GM12878 (cell line): ENCODE measurements at regions not wholly inside any gene's neighbourhood (a gene's known extent, or its start where the extent isn't known, plus 50 kb on each side); places are given as distances from the start of the nearest gene placed in this dataset.

Source experiments
- ATAC-seq: fragments of 200-7000 bp; cut with Tn5 transposase; 3 replicates; pipeline ENCODE4 v1.9.1; 2020; ENCODE audit warnings: mild to moderate bottlenecking, moderate library complexity
- BruUV-seq: library from RNA; stranded (reverse); fragments of 400-500 nt; replicated peaks from 2 replicates; lab custom pipeline; 2021; lab: Mats Ljungman, UMichigan
- CTCF ChIA-PET: fragments of 300-600 bp; sonication (Branson Sonifier 250); formaldehyde crosslinking; extraction: SDS; loops from one replicate; lab custom pipeline; 2021; ENCODE audit warnings: inconsistent platforms; lab: Yijun Ruan, JAX
- POLR2A ChIA-PET: fragments of 350-600 bp; formaldehyde crosslinking; extraction: SDS; loops from one replicate; lab custom pipeline; 2021; ENCODE audit warnings: inconsistent platforms; lab: Charles Lee
- RAD21 ChIA-PET: fragments of 300-600 bp; sonication (Branson Sonifier 250); formaldehyde crosslinking; loops from one replicate; lab custom pipeline; 2023; ENCODE audit warnings: antibody characterized with exemption; ENCODE audit not compliant: unreplicated experiment; lab: Charles Lee
- SMC1A ChIA-PET: fragments of 300-600 bp; sonication (Branson Sonifier 250); formaldehyde crosslinking; loops from one replicate; lab custom pipeline; 2023; ENCODE audit not compliant: unreplicated experiment, uncharacterized antibody; lab: Charles Lee
- DNase-seq: peaks from one replicate; pipeline ENCODE4 v3.0.0-alpha.2; 2011; ENCODE audit warnings: low read depth, low spot score
- FAIRE-seq: peaks from 3 replicates; lab custom pipeline; 2011; peaks lifted over from hg19 to GRCh38; lab: Jason Lieb, UNC
- H2AFZ ChIP-seq: 2 replicates; pipeline ENCODE4 v1.6.0; 2011; ENCODE audit warnings: low read depth, low read length, control low read depth; ENCODE audit not compliant: control insufficient read depth
- H3K27ac ChIP-seq: 2 replicates; pipeline ENCODE4 v1.5.1; 2011; ENCODE audit warnings: control low read depth; ENCODE audit not compliant: control insufficient read depth, insufficient read depth
- H3K27me3 ChIP-seq, 2 experiments: replicated peaks in 1 of 2; 2 replicates each; pipeline versions ENCODE4 v1.6.0 to v1.6.1; 2011; ENCODE audit warnings: low read length in 1 of 2; ENCODE audit not compliant: control insufficient read depth in 2 of 2, insufficient read depth in 2 of 2
- H3K36me3 ChIP-seq, 2 experiments: 2 replicates each; pipeline ENCODE4 v1.5.1; 2011; ENCODE audit warnings: low read length in 1 of 2; ENCODE audit not compliant: control insufficient read depth in 2 of 2, insufficient read depth in 2 of 2
- H3K4me1 ChIP-seq: 2 replicates; pipeline ENCODE4 v1.6.1; 2011; ENCODE audit warnings: mild to moderate bottlenecking, low read length, moderate library complexity, mixed read lengths; ENCODE audit not compliant: control insufficient read depth, insufficient read depth
- H3K4me2 ChIP-seq: 2 replicates; pipeline ENCODE4 v1.6.0; 2011; ENCODE audit warnings: control low read depth; ENCODE audit not compliant: control insufficient read depth, insufficient read depth
- H3K4me3 ChIP-seq: fragments of 200-600 bp; sonication (generic); 2 replicates; pipeline ENCODE4 v1.5.1; 2016
- H3K79me2 ChIP-seq: 2 replicates; pipeline ENCODE4 v1.6.0; 2011; ENCODE audit warnings: low read length; ENCODE audit not compliant: control insufficient read depth, insufficient read depth
- H3K9ac ChIP-seq: 2 replicates; pipeline ENCODE4 v1.8.0; 2011; ENCODE audit warnings: low read length, control low read depth, mixed read lengths; ENCODE audit not compliant: control insufficient read depth, insufficient read depth
- H3K9me3 ChIP-seq: replicated peaks from 3 replicates; pipeline ENCODE4 v1.5.1; 2011; ENCODE audit warnings: mild to moderate bottlenecking, low read length; ENCODE audit not compliant: control insufficient read depth, insufficient read depth
- H4K20me1 ChIP-seq: 2 replicates; pipeline ENCODE4 v1.6.0; 2011; ENCODE audit not compliant: control insufficient read depth, insufficient read depth
- CBX5 ChIP-seq: sonication (generic); IDR thresholded peaks from 2 replicates; pipeline ENCODE4 v1.6.1; 2016; ENCODE audit warnings: low read depth, moderate library complexity, mild to moderate bottlenecking, inconsistent platforms
- NFIC ChIP-seq: IDR thresholded peaks from 2 replicates; pipeline ENCODE4 v1.6.1; 2012; ENCODE audit warnings: low read depth, mild to moderate bottlenecking, inconsistent platforms, low read length, moderate library complexity
- POLR2AphosphoS2 ChIP-seq: IDR thresholded peaks from 2 replicates; pipeline ENCODE4 v1.6.1; 2011; ENCODE audit warnings: low read depth, mild to moderate bottlenecking, low read length, improper control_type of control experiment, moderate library complexity
- SIX5 ChIP-seq: IDR thresholded peaks from 2 replicates; pipeline ENCODE4 v1.6.1; 2011; ENCODE audit warnings: mild to moderate bottlenecking, low read depth, low read length, moderate library complexity; ENCODE audit not compliant: severe bottlenecking
- WGBS: methylation state at CpG from one replicate; pipeline ENCODE4 v1.1.6; 2016; ENCODE audit warnings: low lambda C conversion rate; ENCODE audit not compliant: insufficient replicate concordance, insufficient coverage; ENCODE audit errors: missing lambda C conversion rate; 5-methylcytosine and 5-hydroxymethylcytosine counted together
- in situ Hi-C: fragments of 300-500 bp; cut with MboI; formaldehyde crosslinking; loops from 9 replicates; pipeline ENCODE4 v1.14.3; 2018; ENCODE audit warnings: mixed read lengths
- intact Hi-C: fragments of 100-400 bp; cut with micrococcal nuclease; formaldehyde crosslinking; loops from one replicate; pipeline ENCODE4 v1.14.2; 2022; ENCODE audit not compliant: unreplicated experiment
- TF ChIP-seq, protein P1 (sequence below): IDR thresholded peaks from 2 replicates; pipeline ENCODE4 v1.6.1; 2012; ENCODE audit warnings: mild to moderate bottlenecking, low read depth, low read length
- TF ChIP-seq, protein P2 (sequence below): fragments of 450-650 bp; formaldehyde crosslinking; IDR thresholded peaks from 2 replicates; pipeline ENCODE4 v1.4.0; 2022; ENCODE audit warnings: mild to moderate bottlenecking, moderate library complexity
- TF ChIP-seq, protein P3 (sequence below): fragments of 450-650 bp; IDR thresholded peaks from 2 replicates; pipeline ENCODE4 v1.6.1; 2016; ENCODE audit warnings: mild to moderate bottlenecking

DNA sequence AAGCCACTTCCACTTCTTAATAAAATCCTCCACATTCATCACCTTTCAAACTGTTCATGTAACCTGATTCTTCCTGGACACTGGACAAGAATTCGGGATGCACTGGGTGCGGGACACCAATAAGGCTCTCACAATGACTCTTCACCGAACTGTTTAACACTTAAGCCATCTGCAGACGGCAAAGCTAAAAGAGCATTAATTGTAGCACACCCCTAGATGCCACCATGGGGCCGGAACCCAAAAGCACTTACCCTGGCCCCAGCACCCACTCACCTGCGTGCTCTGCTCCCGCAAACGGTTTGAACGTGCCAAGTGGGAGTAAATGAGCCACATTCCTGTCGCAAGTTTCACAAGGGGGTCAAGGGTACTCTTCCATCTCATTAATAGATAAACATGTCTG, 254.3 kb upstream of the PRR20A start:
- Histone ChIP-seq H3K4me1 (no peaks in the 10 kb centered on the region), H3K4me2 (no peak overlapping the region), H3K4me3 (no peak overlapping the region), H4K20me1 (no peaks in the 10 kb centered on the region), H3K79me2 (no peaks in the 10 kb centered on the region), H3K27me3 (no peaks in the 10 kb centered on the region), H3K27ac (no peak overlapping the region), H3K9ac (no peak overlapping the region), H3K9me3 (no peaks in the 10 kb centered on the region), H3K36me3 (no peaks in the 10 kb centered on the region), H2AFZ (no peak overlapping the region)
- TF ChIP-seq NFIC, result no peak
- TF ChIP-seq CBX5, result no peak
- TF ChIP-seq SIX5, result no peak
- TF ChIP-seq, protein P1, sequence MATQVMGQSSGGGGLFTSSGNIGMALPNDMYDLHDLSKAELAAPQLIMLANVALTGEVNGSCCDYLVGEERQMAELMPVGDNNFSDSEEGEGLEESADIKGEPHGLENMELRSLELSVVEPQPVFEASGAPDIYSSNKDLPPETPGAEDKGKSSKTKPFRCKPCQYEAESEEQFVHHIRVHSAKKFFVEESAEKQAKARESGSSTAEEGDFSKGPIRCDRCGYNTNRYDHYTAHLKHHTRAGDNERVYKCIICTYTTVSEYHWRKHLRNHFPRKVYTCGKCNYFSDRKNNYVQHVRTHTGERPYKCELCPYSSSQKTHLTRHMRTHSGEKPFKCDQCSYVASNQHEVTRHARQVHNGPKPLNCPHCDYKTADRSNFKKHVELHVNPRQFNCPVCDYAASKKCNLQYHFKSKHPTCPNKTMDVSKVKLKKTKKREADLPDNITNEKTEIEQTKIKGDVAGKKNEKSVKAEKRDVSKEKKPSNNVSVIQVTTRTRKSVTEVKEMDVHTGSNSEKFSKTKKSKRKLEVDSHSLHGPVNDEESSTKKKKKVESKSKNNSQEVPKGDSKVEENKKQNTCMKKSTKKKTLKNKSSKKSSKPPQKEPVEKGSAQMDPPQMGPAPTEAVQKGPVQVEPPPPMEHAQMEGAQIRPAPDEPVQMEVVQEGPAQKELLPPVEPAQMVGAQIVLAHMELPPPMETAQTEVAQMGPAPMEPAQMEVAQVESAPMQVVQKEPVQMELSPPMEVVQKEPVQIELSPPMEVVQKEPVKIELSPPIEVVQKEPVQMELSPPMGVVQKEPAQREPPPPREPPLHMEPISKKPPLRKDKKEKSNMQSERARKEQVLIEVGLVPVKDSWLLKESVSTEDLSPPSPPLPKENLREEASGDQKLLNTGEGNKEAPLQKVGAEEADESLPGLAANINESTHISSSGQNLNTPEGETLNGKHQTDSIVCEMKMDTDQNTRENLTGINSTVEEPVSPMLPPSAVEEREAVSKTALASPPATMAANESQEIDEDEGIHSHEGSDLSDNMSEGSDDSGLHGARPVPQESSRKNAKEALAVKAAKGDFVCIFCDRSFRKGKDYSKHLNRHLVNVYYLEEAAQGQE, result no peak
- TF ChIP-seq POLR2AphosphoS2, result no peak
- TF ChIP-seq, protein P2, sequence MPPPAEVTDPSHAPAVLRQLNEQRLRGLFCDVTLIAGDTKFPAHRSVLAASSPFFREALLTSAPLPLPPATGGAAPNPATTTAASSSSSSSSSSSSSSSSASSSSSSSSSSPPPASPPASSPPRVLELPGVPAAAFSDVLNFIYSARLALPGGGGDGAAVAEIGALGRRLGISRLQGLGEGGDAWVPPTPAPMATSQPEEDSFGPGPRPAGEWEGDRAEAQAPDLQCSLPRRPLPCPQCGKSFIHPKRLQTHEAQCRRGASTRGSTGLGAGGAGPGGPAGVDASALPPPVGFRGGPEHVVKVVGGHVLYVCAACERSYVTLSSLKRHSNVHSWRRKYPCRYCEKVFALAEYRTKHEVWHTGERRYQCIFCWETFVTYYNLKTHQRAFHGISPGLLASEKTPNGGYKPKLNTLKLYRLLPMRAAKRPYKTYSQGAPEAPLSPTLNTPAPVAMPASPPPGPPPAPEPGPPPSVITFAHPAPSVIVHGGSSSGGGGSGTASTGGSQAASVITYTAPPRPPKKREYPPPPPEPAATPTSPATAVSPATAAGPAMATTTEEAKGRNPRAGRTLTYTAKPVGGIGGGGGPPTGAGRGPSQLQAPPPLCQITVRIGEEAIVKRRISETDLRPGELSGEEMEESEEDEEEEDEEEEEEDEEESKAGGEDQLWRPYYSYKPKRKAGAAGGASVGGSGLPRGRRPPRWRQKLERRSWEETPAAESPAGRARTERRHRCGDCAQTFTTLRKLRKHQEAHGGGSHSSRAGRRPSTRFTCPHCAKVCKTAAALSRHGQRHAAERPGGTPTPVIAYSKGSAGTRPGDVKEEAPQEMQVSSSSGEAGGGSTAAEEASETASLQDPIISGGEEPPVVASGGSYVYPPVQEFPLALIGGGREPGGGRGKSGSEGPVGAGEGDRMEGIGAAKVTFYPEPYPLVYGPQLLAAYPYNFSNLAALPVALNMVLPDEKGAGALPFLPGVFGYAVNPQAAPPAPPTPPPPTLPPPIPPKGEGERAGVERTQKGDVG (CRISPR knock-in tag), result no peak
- TF ChIP-seq, protein P3, sequence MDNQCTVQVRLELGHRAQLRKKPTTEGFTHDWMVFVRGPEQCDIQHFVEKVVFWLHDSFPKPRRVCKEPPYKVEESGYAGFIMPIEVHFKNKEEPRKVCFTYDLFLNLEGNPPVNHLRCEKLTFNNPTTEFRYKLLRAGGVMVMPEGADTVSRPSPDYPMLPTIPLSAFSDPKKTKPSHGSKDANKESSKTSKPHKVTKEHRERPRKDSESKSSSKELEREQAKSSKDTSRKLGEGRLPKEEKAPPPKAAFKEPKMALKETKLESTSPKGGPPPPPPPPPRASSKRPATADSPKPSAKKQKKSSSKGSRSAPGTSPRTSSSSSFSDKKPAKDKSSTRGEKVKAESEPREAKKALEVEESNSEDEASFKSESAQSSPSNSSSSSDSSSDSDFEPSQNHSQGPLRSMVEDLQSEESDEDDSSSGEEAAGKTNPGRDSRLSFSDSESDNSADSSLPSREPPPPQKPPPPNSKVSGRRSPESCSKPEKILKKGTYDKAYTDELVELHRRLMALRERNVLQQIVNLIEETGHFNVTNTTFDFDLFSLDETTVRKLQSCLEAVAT, result no peak
- in situ Hi-C loops (no loop called here), intact Hi-C loops (no loop called here)
- RAD21 ChIA-PET, result no interaction called here
- 75% methylated on average over 10 of the region's 10 CpGs for WGBS
- ATAC-seq (no peak), DNase-seq (no peak), FAIRE-seq (no peak)
- POLR2A ChIA-PET, result no interaction called here
- SMC1A ChIA-PET, result no interaction called here
- CTCF ChIA-PET, result no interaction called here
- no TSS peak for BruUV-seq
